Globus pallidus (tissue), 1 donor: ENCODE measurements at regions not wholly inside any gene's neighbourhood (a gene's known extent, or its start where the extent isn't known, plus 50 kb on each side); places are given as distances from the start of the nearest gene placed in this dataset.

Experiments
- DNase-seq: peaks from one replicate; pipeline ENCODE4 v3.0.0-alpha.2; 2015; ENCODE audit warnings: low spot score

- DNase-seq = no peak
Measured at GRCh38 chr3:194973366-194974000, 287.8 kb downstream of the FAM43A start.

- DNase-seq = no peak
Measured at GRCh38 chr3:194974468-194975135, 288.9 kb downstream of the FAM43A start.

DNA sequence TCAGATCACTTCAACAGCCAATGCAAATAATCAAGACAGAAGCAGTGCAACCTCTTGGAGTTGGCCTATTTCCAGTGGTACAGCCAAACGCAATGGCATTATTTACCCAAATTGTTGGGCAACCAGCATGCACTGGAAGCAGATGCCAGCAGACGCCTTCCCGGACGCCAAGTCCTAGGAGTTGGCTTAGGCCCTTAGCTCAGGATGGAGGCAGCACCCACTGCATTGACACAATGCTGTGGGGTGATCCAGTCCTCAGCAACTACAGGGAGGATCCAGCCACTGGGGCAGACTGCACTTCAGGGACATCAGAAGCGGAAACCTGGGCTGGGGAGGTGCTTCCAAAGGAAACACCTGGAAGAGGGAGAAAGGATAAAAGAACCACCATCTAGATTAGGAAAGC lies 290.4 kb downstream of the FAM43A start:
- no peak for DNase-seq

- DNase-seq = no peak
Measured at GRCh38 chr3:194976874-194977273, 291.2 kb downstream of the FAM43A start.

GRCh38 chr3:194977356-194977755 lies 291.7 kb downstream of the FAM43A start:
- no peak for DNase-seq

GRCh38 chr3:194979173-194979572 lies 291.8 kb downstream of the XXYLT1 start:
- no peak for DNase-seq

DNA sequence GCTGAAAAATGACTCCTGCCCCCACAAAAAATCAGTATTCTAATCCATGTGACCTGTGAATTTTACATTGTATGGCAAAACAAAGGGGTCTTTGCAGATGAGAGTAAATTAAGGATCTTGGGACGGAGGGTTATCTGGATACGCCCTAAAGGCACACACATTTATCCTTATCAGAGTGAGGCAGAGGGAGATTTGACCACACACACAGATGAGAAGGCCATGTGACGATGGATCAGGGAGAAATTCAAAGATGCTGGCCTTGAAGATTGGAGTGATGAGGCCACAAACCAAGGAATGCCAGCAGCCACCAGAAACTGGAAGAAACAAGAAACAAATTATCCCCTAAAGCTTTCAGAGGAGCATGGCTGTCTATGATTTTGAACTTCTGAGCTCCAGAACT lies 288.5 kb downstream of the XXYLT1 start:
- DNase-seq = no peak

DNA sequence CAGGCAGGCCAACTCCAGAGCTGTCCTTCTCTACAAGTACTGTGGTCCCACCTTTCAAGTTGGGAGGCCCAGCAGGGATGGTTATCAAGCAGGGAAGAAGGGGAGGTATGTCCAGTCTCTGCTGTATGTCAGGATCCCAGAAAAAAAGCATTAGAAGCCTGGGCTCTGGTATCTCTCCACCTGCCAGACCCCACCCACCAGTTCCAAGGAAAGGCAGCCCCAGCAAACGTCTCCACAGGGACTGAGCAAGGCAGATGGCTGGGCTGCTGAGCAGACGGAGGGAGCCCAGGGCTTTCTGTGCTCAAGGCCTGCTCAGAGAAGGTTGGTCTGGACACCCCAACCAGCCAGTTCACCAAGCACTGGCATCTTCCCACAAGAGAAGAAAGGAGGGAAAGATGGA lies 287.8 kb downstream of the XXYLT1 start:
- DNase-seq = no peak

DNA sequence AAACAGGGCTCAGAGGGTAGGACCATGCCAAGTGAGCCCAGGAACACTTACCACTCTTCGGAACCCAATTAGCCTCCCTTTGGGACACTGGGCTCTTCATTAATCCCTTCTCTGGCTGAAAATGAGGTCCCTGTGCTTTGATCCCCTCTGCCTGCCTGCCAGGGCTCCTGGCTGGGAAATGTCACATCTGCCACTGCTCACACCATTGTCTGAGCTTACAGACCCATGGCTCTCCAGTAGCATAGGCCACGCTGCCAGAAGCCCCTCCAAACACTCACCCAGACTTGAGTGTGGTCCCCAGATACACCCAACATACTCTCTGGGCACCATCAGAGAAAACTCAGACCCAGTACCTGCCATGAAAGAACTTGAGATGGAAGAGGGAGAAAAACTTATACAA lies 287.3 kb downstream of the XXYLT1 start:
- no peak for DNase-seq

GRCh38 chr3:194984066-194984465 lies 286.9 kb downstream of the XXYLT1 start:
- no peak for DNase-seq

DNA sequence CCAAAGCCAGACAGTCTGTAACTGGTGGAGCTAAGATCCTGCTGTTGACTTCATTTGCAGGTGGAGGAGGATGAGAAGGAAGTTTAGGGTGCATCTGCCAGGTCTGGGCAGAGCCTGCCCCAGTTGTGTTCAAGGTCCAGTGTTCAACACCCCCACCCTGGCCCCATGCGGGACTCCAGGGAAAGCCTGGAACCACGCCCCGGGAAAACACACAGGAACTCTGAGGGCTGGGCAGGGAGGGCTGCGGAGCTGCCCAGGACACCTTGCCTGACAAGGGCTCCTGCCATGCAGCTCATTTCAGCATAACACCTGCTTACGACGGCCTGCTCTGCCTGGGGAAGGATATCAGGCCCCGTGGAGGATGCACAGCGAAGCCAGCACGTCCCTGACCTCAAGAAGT lies 286.3 kb downstream of the XXYLT1 start:
- DNase-seq = no peak

DNA sequence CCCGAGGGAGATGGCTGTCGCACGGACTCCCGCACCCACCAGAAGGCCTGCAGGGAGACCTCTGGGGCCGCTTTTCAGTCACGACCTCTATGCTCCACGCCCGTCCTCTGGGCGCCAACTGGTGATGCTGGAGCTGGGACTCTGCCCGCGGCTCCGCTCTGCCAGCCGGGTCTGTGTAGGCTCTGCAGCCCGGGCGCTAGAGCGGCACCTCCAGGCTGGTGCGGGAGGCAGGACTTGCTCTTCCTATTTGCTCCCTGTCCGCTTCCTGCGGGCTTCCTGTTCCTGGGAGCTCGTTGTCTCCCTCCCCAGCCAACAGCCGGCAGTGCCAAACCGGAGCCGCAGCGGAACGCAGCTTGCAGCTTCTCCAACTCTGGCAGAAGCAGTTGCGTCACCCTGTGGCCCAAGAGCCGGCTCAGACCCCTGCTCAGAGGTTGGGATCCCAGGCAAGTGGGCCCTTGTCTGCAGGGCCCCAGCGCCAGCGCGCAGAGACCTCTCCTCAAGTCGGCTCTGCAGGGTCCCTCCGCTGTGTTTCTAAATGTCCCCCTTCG lies 285.9 kb downstream of the XXYLT1 start:
- DNase-seq = peak; percentile 35

DNA sequence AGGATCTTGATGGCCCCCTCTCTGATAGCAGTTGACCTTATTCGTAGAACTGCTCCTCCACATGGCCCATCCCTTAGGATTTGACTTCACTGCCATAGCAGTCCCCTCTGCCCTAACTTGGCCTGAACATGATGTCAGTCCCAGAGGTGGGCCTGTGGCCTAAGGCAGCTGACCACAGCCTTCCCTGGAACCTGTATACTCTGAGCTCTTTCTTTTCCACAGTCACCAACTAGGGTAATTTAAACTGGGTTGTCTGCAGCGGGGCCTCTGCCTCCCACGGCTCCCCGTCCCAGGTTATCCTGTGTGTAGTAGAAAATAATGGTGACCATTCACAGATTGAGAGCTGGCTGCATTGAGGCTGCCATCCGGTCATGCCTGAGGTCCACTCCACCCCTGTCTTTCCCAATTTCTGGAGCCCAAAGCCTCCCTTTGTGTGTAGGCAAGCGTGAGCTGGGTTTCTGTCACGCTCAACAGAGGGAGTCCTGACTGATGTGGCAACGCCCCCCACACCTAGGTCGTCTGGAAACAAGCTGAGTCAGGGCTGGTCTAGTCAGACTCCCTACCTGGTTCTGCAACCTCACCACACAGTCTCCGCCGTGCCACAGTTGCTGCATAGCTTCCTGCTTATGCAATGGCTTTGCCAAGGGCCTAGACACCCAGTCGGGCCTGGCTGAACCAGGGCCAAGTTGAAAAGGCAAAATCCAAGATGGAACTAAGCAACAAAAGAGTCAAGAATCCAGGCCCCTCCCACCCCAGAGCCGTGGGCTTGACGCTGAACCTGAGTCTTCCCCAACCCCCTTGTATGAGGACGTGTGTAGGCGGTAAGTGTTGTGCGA lies 284.5 kb downstream of the XXYLT1 start:
- DNase-seq = no peak

- no peak for DNase-seq
Measured at GRCh38 chr3:194987571-194988494, 283.1 kb downstream of the XXYLT1 start.

GRCh38 chr3:194988495-194989165 lies 282.3 kb downstream of the XXYLT1 start:
- no peak for DNase-seq

DNA sequence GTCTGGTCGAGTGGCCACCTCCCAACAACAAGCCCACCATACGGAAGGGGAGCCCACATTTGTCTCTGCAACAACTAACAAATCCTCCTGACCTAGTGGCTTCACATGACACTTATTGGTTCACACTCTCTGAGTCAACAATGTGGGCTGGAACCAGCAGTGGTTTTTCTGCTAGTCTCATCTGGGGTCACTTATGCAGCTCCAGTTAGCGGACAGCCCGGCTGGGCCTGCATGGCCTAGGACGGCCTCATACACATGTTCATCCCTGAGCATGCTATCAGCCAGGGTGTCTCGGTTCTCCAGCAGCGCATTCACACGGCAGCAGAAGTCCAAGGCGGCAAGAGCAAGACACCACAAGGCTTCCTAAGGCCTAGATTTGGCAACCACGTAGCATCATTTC lies 281.7 kb downstream of the XXYLT1 start:
- DNase-seq = no peak

- DNase-seq = no peak
Measured at GRCh38 chr3:194990454-194991337, 280.3 kb downstream of the XXYLT1 start.

DNA sequence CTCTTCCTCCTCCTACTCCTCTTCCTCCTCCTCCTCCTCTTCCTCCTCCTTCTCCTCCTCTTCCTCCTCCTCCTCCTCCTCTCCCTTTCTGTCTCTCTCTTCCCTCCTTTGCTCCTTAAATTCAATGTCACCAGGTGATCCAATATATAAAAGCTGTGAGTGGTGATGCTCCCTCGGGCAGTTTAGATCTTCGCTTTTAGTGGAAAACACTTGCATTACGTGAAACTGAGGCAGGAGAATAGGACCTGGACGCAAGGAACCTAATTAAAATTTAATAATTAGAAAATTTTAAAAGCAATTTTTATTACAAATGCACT lies 279.7 kb downstream of the XXYLT1 start:
- no peak for DNase-seq

DNA sequence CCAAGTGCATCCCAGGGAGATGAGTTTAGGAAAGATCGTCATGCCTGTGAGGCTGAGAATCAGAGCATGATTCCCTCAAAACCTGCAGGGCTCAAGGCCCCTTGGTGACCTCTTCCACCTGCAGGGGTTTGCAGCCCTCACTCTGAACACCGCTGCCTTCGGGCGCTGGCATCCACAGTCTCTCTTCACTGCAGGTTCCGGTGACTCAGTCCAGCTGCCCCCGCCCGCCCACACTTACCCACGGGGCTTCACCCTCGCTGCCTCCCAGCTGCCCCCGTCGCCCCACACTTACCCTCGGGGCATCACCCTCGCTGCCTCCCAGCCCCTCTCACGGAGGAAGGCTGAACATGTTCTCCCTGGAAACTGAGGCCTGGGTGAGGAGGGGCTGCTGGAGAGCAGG lies 277.1 kb downstream of the XXYLT1 start:
- no peak for DNase-seq

DNA sequence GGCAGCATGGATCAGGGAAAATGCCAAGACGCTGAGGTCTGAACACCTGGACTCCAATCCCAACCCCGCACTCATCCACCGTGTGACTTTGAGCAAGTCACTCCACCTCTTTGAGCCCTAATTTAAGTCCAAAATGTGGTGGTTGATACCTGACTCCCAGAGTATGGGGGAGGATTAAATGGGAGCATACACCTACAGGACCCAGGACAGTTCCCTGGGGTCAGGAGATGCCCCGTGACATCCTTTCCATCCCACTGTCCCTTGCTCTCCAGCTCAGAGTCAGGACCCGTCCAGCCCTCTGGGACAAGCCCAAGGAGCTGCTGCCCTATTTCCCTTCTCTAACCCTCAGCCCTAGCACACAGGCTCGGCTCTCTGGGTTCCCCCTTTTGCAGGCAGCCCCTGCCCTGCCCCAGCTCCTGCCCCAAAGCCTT lies 276.4 kb downstream of the XXYLT1 start:
- no peak for DNase-seq
